Transverse colon (tissue), 4 donors: ENCODE measurements at regions not wholly inside any gene's neighbourhood (a gene's known extent, or its start where the extent isn't known, plus 50 kb on each side); places are given as distances from the start of the nearest gene placed in this dataset.
"Not testable (repeated sequence)": the region's sequence is repeated elsewhere in the genome, so short reads cannot be mapped to it uniquely, and the experiment has no call there.

Source experiments
- DNase-seq: peaks from one replicate; pipeline ENCODE4 v3.0.0-alpha.2; 2019
- H3K27ac ChIP-seq, 4 donors: fragments of 200-600 bp; sonication (generic); 2 replicates each; pipeline ENCODE4 v1.5.1; 2016 to 2018; ENCODE audit warnings: inconsistent platforms in 4 of 4
- H3K27me3 ChIP-seq: fragments of 200-600 bp; sonication (generic); 2 replicates; pipeline ENCODE4 v1.5.1; 2017; ENCODE audit warnings: inconsistent platforms
- H3K36me3 ChIP-seq, 4 donors: fragments of 200-600 bp; sonication (generic); 2 replicates each; pipeline ENCODE4 v1.5.1; 2017 to 2019; ENCODE audit warnings: inconsistent platforms in 4 of 4
- H3K4me1 ChIP-seq, 4 donors: fragments of 200-600 bp; sonication (generic); 2 replicates each; pipeline ENCODE4 v1.5.1; 2017 to 2020; ENCODE audit warnings: inconsistent platforms in 4 of 4
- H3K4me3 ChIP-seq, 4 donors: fragments of 200-600 bp; sonication (generic); 1 replicate in 1 of 4; 2 replicates in 3 of 4; pipeline versions ENCODE4 v1.5.1 to v1.6.1; 2017 to 2019; ENCODE audit warnings: inconsistent platforms in 4 of 4
- H3K9me3 ChIP-seq, 2 donors: fragments of 200-600 bp; sonication (generic); 2 replicates each; pipeline ENCODE4 v1.5.1; 2017 to 2019; ENCODE audit warnings: inconsistent platforms in 2 of 2
- EP300 ChIP-seq: sonication (generic); formaldehyde crosslinking; IDR thresholded peaks from one replicate; pipeline ENCODE4 v1.6.1; 2017; ENCODE audit warnings: antibody characterized with exemption, low read depth
- POLR2A ChIP-seq: fragments of 450-650 bp; IDR thresholded peaks from one replicate; pipeline ENCODE4 v1.6.1; 2016; ENCODE audit warnings: antibody characterized with exemption, mild to moderate bottlenecking, moderate library complexity
- POLR2AphosphoS5 ChIP-seq, 3 donors: sonication (generic); formaldehyde crosslinking; IDR thresholded peaks; one replicate each; pipeline ENCODE4 v1.6.1; 2016; ENCODE audit warnings: antibody characterized with exemption in 3 of 3
- WGBS, 2 donors: methylation state at CpG; one replicate each; pipeline ENCODE4 v1.1.5; 2018; ENCODE audit warnings: low coverage in 1 of 2; 5-methylcytosine and 5-hydroxymethylcytosine counted together
- in situ Hi-C, 4 donors: fragments of 200-750 bp; cut with MboI; loops; one replicate each; pipeline versions ENCODE4 v1.15.0 to v1.15.1; 2017; ENCODE audit warnings: low sequenced_read_pairs in 3 of 4, low pct_ligation_motif_present in 1 of 4, low pct_unique_long_range_greater_than_20kb in 1 of 4
- intact Hi-C: fragments of 100-400 bp; cut with DNase I; formaldehyde crosslinking; loops from one replicate; pipeline ENCODE4 v1.15.1; 2023; ENCODE audit warnings: low total_unique reads
- TF ChIP-seq, protein P1 (sequence below), 5 experiments: fragments of 200-600 bp in 3 of 5; fragments of 450-650 bp in 2 of 5; sonication (generic) in 3 of 5; IDR thresholded peaks; 1 replicate in 2 of 5; 2 replicates in 3 of 5; pipeline ENCODE4 v1.5.1; 2016 to 2017; ENCODE audit warnings: antibody characterized with exemption in 5 of 5, inconsistent platforms in 3 of 5, mild to moderate bottlenecking in 2 of 5, moderate library complexity in 1 of 5

DNA sequence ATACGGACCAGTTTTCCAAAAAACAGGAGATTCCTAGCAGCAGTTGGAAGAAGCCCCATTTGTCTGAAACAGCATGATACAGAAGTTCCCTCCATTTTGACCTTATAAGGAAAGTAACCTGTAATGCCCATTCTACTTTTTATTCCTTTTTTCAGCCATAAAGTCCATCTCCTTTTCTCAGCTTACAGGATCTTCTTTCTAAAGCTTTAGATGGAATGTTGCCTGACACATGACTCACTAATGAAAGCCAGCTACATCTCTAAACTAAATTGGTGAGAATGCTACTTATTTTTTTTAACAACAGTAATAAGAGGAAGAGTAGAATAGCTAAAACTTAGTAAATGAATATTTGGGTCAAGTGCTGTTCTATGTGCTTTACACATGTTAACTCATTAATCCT, 234.1 kb downstream of the CDH26 start:
- H3K9me3 ChIP-seq, result no peaks in the 10 kb centered on the region
- TF ChIP-seq EP300 (no peak), POLR2A (no peak), POLR2AphosphoS5 (IDR thresholded peaks at IDR 0.05) (no peak)
- TF ChIP-seq, protein P1, sequence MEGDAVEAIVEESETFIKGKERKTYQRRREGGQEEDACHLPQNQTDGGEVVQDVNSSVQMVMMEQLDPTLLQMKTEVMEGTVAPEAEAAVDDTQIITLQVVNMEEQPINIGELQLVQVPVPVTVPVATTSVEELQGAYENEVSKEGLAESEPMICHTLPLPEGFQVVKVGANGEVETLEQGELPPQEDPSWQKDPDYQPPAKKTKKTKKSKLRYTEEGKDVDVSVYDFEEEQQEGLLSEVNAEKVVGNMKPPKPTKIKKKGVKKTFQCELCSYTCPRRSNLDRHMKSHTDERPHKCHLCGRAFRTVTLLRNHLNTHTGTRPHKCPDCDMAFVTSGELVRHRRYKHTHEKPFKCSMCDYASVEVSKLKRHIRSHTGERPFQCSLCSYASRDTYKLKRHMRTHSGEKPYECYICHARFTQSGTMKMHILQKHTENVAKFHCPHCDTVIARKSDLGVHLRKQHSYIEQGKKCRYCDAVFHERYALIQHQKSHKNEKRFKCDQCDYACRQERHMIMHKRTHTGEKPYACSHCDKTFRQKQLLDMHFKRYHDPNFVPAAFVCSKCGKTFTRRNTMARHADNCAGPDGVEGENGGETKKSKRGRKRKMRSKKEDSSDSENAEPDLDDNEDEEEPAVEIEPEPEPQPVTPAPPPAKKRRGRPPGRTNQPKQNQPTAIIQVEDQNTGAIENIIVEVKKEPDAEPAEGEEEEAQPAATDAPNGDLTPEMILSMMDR (IDR thresholded peaks at IDR 0.05), result no peak
- H3K27ac ChIP-seq, result no peak overlapping the region
- in situ Hi-C loops, result no loop called here
- no peak overlapping the region for H3K4me3 ChIP-seq
- WGBS, 2 donors, result 72% methylated on average over 1 of the region's 1 CpG; no CpG with 5 or more reads in 1 of the 2 donors
- no peaks in the 10 kb centered on the region for H3K4me1 ChIP-seq
- no peaks in the 10 kb centered on the region for H3K36me3 ChIP-seq
- intact Hi-C loops, result no loop called here
- peaks cover 4% of the 10 kb centered on the region for H3K27me3 ChIP-seq
- no peak for DNase-seq

DNA sequence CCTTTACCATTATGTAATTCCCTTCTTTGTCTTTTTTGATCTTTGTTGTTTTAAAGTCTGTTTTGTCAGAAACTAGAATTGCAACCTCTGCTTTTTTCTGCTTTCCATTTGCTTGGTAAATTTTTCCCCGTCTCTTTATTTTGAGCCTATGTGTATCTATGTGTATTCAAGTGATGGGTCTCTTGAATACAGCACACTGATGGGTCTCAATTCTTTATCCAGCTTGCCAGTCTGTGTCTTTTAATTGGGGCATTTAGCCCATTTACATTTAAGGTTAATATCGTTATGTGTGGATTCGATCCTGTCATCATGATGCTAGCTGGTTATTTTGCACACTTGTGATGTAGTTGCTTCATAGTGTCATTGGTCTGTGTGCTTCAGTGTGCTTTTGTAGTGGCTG, 240.9 kb downstream of the CDH26 start:
- intact Hi-C loops, H3K4me1 ChIP-seq, H3K36me3 ChIP-seq, H3K9me3 ChIP-seq, H3K4me3 ChIP-seq, in situ Hi-C loops, DNase-seq, H3K27me3 ChIP-seq, H3K27ac ChIP-seq: not testable (repeated sequence)
- WGBS, 2 donors, result 90 to 97% methylated on average over 3 of the region's 3 CpGs

DNA sequence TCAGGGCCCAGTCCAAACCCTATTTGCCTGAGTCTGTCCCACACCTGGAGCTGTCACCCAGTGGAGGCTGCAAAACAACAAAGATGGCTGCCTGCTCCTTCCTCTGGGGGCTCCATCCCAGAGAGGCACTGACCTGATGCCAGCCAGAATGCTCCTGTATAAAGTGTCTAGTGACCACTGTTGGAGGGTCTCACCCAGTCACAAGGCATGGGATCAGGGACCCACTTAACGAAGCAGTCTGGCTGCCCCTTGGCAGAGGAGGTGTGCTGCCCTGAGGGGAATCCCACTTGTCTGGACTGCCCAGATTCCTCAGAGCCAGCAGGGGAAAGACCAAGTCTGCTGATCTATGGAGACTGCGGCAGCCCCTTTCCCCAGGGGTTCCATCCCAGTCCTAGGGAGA, 241.6 kb downstream of the CDH26 start:
- Histone ChIP-seq H3K27ac (no peak overlapping the region), H3K4me1 (no peaks in the 10 kb centered on the region), H3K9me3 (no peaks in the 10 kb centered on the region), H3K4me3 (no peak overlapping the region), H3K36me3 (no peaks in the 10 kb centered on the region), H3K27me3 (no peaks in the 10 kb centered on the region)
- in situ Hi-C loops, result loop anchor here (25.0 kb wide), 2 partner anchors 1012 to 1037 kb away; no protein-coding TSS in a partner anchor
- no peak for DNase-seq
- WGBS, 2 donors, result 86% methylated on average over 2 of the region's 2 CpGs; no CpG with 5 or more reads in 1 of the 2 donors
- TF ChIP-seq POLR2AphosphoS5 (IDR thresholded peaks at IDR 0.05), result no peak
- no peak for TF ChIP-seq POLR2A
- no peak for TF ChIP-seq EP300
- TF ChIP-seq, protein P1 (IDR thresholded peaks at IDR 0.05), result no peak
- intact Hi-C loops, result no loop called here

DNA sequence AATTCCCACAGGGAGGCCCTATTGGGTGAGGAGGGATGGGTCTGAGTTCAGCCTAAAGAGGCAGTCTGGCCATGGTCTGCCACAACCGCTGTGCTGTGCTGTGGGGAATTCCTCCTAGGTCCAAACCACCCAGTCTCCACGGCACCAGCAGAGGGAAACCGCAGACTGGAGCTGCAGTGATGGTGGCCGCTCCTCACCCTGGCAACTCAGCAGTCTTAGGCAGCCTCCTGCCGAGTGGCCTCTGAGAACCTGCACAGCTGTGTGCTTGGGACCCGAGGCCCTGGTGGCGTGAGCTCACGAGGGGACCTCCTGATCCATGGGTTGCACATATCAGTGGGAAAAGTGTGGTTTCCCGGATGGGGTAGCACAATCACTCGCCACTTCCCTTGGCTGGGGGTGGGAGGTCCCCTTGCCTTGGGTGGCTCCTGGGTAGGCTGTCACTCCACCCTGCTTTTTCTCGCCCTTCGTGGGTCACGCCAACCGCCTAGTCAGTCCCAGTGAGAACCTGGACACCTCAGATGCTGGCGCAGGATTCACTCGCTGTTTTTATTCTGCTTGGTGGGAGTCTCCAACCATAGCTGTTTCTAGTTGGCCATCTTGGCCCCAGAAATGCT, 242.2 kb downstream of the CDH26 start:
- no peaks in the 10 kb centered on the region for H3K9me3 ChIP-seq
- no peaks in the 10 kb centered on the region for H3K27me3 ChIP-seq
- H3K36me3 ChIP-seq, result no peaks in the 10 kb centered on the region
- H3K4me3 ChIP-seq, result no peak overlapping the region
- no peak overlapping the region for H3K27ac ChIP-seq
- no peaks in the 10 kb centered on the region for H3K4me1 ChIP-seq
- in situ Hi-C loops, result loop anchor here (25.0 kb wide), 2 partner anchors 1012 to 1037 kb away; no protein-coding TSS in a partner anchor
- intact Hi-C loops, result no loop called here
- WGBS, 2 donors, result 91 to 100% methylated on average over 1 to 16 of the region's 16 CpGs
- no peak for TF ChIP-seq EP300
- no peak for TF ChIP-seq POLR2AphosphoS5 (IDR thresholded peaks at IDR 0.05)
- no peak for TF ChIP-seq POLR2A
- TF ChIP-seq, protein P1 (IDR thresholded peaks at IDR 0.05), result no peak
- DNase-seq, result no peak
